ENCODE measurements at regions not wholly inside any gene's neighbourhood (a gene's known extent, or its start where the extent isn't known, plus 50 kb on each side); places are given as distances from the start of the nearest gene placed in this dataset.

GRCh38 chr4:31204874-31205273 is 484.7 kb downstream of the PCDH7 start:
- TF ChIP-seq CTCF (IDR thresholded peaks at IDR 0.05; ENCODE audit: low read depth, low read length), result no peak
- no peak for DNase-seq (ENCODE audit: extremely low read depth, low read depth)

- no peak for TF ChIP-seq CTCF (IDR thresholded peaks at IDR 0.05; ENCODE audit: low read depth, low read length)
- DNase-seq (ENCODE audit: extremely low read depth, low read depth), result no peak
Observed at GRCh38 chr4:31220921-31221320, 500.8 kb downstream of the PCDH7 start.

- DNase-seq (ENCODE audit: extremely low read depth, low read depth), result no peak
- TF ChIP-seq CTCF (IDR thresholded peaks at IDR 0.05; ENCODE audit: low read depth, low read length), result no peak
Observed at GRCh38 chr4:31228068-31228467, 507.9 kb downstream of the PCDH7 start.

- no peak for TF ChIP-seq CTCF (IDR thresholded peaks at IDR 0.05; ENCODE audit: low read depth, low read length)
- DNase-seq (ENCODE audit: extremely low read depth, low read depth), result no peak
Observed at GRCh38 chr4:31230594-31230993, 510.4 kb downstream of the PCDH7 start.

GRCh38 chr4:31234494-31234893 is 514.3 kb downstream of the PCDH7 start:
- DNase-seq (ENCODE audit: extremely low read depth, low read depth), result no peak
- TF ChIP-seq CTCF (IDR thresholded peaks at IDR 0.05; ENCODE audit: low read depth, low read length), result no peak

GRCh38 chr4:31234901-31235300 is 514.7 kb downstream of the PCDH7 start:
- DNase-seq (ENCODE audit: extremely low read depth, low read depth), result no peak
- TF ChIP-seq CTCF (IDR thresholded peaks at IDR 0.05; ENCODE audit: low read depth, low read length), result no peak

GRCh38 chr4:31236020-31236638 is 516.0 kb downstream of the PCDH7 start:
- no peak for DNase-seq (ENCODE audit: extremely low read depth, low read depth)
- TF ChIP-seq CTCF (IDR thresholded peaks at IDR 0.05; ENCODE audit: low read depth, low read length), result no peak
